ENCODE measurements at regions not wholly inside any gene's neighbourhood (a gene's known extent, or its start where the extent isn't known, plus 50 kb on each side); places are given as distances from the start of the nearest gene placed in this dataset.

GRCh38 chr11:131137046-131137445, 220.8 kb upstream of the SNX19 start:
- TF ChIP-seq SMARCA5 (IDR thresholded peaks at IDR 0.05) (no peak), KLF13 (tag; IDR thresholded peaks at IDR 0.05; ENCODE audit: borderline replicate concordance, low read depth) (no peak), ZBTB26 (CRISPR knock-in tag; IDR thresholded peaks at IDR 0.05) (no peak), MBD1 (CRISPR knock-in tag; IDR thresholded peaks at IDR 0.05) (no peak), HDAC1 (IDR thresholded peaks at IDR 0.05) (no peak), CBFB (CRISPR knock-in tag; IDR thresholded peaks at IDR 0.05) (no peak), NR3C1 (CRISPR knock-in tag; IDR thresholded peaks at IDR 0.05) (no peak)
- ATAC-seq, result no peak
- no peak for DNase-seq (ENCODE audit: extremely low read depth in 1 of 4, low spot score in 3 of 4)
- Histone ChIP-seq H3K9me3 (replicated peaks; ENCODE audit: control insufficient read depth, insufficient read depth, low read depth, low read length) (no peaks in the 10 kb centered on the region), H3K27ac (ENCODE audit: extremely low read depth, low read depth, low read length) (no peak overlapping the region), H3K27me3 (ENCODE audit: control insufficient read depth in 2 of 2, insufficient read depth in 2 of 2, low read length in 2 of 2) (no peaks in the 10 kb centered on the region), H2AFZ (ENCODE audit: low read depth, low read length) (no peak overlapping the region), H3K4me3 (no peak overlapping the region), H3K4me1 (replicated peaks in 1 of 2; ENCODE audit: control insufficient read depth in 2 of 2, insufficient read depth in 2 of 2, low read length in 2 of 2) (no peaks in the 10 kb centered on the region), H3K9me1 (ENCODE audit: control insufficient read depth, insufficient read depth, low read length) (no peaks in the 10 kb centered on the region), H3K4me2 (ENCODE audit: insufficient read depth, low read length) (no peak overlapping the region), H3K9ac (ENCODE audit: insufficient read depth in 1 of 2, low read depth in 2 of 2, low read length in 2 of 2) (no peak overlapping the region), H3K36me3 (ENCODE audit: control insufficient read depth, insufficient read depth, low read length) (no peaks in the 10 kb centered on the region), H4K20me1 (replicated peaks; ENCODE audit: control insufficient read depth, insufficient read depth, low read length) (no peaks in the 10 kb centered on the region), H3K79me2 (ENCODE audit: control insufficient read depth, insufficient read depth, low read length) (no peaks in the 10 kb centered on the region)
- intact Hi-C loops (cut with micrococcal nuclease), result no loop called here
- in situ Hi-C loops (cut with MboI), result no loop called here
- WGBS (ENCODE audit: insufficient coverage, low coverage, missing lambda C conversion rate), result 0% methylated on average over 2 of the region's 2 CpGs
- CTCF ChIA-PET (ENCODE audit: low intra/inter-chr PET ratio), result no interaction called here
- BruUV-seq (replicated peaks), result no TSS peak
- POLR2A ChIA-PET, result no interaction called here
- FAIRE-seq, result no peak

All from K562 (cell line).